ENCODE measurements at regions not wholly inside any gene's neighbourhood (a gene's known extent, or its start where the extent isn't known, plus 50 kb on each side); places are given as distances from the start of the nearest gene placed in this dataset.

- TF ChIP-seq CTCF (IDR thresholded peaks at IDR 0.05) (no peak), POLR2A (IDR thresholded peaks at IDR 0.05) (no peak)
Observed at GRCh38 chr10:2230478-2230877, 493.2 kb upstream of the ADARB2 start.

Data from right lobe of liver (tissue), 4 donors.